Thoracic aorta (tissue), 2 donors: ENCODE measurements at regions not wholly inside any gene's neighbourhood (a gene's known extent, or its start where the extent isn't known, plus 50 kb on each side); places are given as distances from the start of the nearest gene placed in this dataset.

ENCODE experiments used
- ATAC-seq: fragments of 150-250 bp; one replicate; pipeline ENCODE4 v1.8.0; 2017; ENCODE audit warnings: low read depth; ENCODE audit not compliant: insufficient number of reproducible peaks, low FRiP score
- DNase-seq: peaks from one replicate; pipeline ENCODE4 v3.0.0-alpha.2; 2020; ENCODE audit warnings: low spot score
- H3K27ac ChIP-seq, 2 donors: fragments of 200-600 bp; sonication (generic); 1 replicate in 1 of 2; 2 replicates in 1 of 2; pipeline ENCODE4 v1.5.1; 2016; ENCODE audit warnings: mild to moderate bottlenecking in 2 of 2, moderate library complexity in 2 of 2
- H3K27me3 ChIP-seq: fragments of 200-600 bp; sonication (generic); replicated peaks from 2 replicates; pipeline ENCODE4 v1.6.0; 2016; ENCODE audit warnings: mild to moderate bottlenecking; ENCODE audit not compliant: insufficient read depth
- H3K36me3 ChIP-seq: fragments of 200-600 bp; sonication (generic); one replicate; pipeline ENCODE4 v1.5.1; 2016
- H3K4me1 ChIP-seq, 2 donors: fragments of 200-600 bp; sonication (generic); 1 replicate in 1 of 2; 2 replicates in 1 of 2; pipeline versions ENCODE4 v1.5.1 to v1.6.0; 2016; ENCODE audit warnings: low read depth in 2 of 2, mild to moderate bottlenecking in 1 of 2; ENCODE audit not compliant: control insufficient read depth in 1 of 2
- H3K4me3 ChIP-seq: fragments of 200-600 bp; sonication (generic); 2 replicates; pipeline ENCODE4 v1.5.1; 2016; ENCODE audit warnings: mild to moderate bottlenecking
- H3K9me3 ChIP-seq: fragments of 200-600 bp; sonication (generic); 2 replicates; pipeline ENCODE4 v1.5.1; 2016
- TF ChIP-seq, protein P1 (sequence below): fragments of 200-600 bp; sonication (generic); IDR thresholded peaks from one replicate; pipeline ENCODE4 v1.5.1; 2019; ENCODE audit warnings: antibody characterized with exemption

DNA sequence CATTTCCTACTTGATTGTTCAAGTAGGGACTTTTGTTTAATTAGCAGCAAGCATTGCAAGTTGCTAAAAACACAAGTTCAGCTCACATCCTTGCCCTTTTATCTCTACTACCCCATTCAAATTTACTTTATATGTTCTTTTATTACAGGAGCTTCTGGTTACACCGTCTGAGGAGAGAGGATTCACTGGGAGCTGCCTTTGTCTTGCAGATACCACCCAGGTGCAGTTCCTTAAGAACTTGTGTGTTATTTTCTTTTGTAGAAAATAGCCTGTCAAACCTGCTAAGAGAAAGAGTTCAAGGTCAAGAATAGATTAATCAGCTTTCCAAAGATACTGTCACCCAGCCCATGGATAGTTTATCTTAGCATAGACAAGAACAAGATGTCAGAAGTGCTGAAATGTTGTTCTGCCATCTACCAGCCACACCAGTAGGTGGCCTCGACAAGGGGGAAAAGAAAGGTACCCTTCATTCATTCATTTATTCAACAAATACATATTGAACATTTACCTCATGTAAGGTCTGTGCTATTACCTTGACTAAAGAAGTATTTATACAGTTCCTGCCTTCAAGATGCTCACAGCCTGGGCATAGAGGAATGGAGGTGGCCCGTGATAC, 750.3 kb downstream of the MAT2B start:
- DNase-seq: no peak
- Histone ChIP-seq H3K36me3 (no peaks in the 10 kb centered on the region), H3K27me3 (no peaks in the 10 kb centered on the region), H3K4me1 (no peaks in the 10 kb centered on the region), H3K4me3 (no peak overlapping the region), H3K9me3 (no peaks in the 10 kb centered on the region), H3K27ac (no peak overlapping the region)
- TF ChIP-seq, protein P1, sequence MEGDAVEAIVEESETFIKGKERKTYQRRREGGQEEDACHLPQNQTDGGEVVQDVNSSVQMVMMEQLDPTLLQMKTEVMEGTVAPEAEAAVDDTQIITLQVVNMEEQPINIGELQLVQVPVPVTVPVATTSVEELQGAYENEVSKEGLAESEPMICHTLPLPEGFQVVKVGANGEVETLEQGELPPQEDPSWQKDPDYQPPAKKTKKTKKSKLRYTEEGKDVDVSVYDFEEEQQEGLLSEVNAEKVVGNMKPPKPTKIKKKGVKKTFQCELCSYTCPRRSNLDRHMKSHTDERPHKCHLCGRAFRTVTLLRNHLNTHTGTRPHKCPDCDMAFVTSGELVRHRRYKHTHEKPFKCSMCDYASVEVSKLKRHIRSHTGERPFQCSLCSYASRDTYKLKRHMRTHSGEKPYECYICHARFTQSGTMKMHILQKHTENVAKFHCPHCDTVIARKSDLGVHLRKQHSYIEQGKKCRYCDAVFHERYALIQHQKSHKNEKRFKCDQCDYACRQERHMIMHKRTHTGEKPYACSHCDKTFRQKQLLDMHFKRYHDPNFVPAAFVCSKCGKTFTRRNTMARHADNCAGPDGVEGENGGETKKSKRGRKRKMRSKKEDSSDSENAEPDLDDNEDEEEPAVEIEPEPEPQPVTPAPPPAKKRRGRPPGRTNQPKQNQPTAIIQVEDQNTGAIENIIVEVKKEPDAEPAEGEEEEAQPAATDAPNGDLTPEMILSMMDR: no peak
- no peak for ATAC-seq

DNA sequence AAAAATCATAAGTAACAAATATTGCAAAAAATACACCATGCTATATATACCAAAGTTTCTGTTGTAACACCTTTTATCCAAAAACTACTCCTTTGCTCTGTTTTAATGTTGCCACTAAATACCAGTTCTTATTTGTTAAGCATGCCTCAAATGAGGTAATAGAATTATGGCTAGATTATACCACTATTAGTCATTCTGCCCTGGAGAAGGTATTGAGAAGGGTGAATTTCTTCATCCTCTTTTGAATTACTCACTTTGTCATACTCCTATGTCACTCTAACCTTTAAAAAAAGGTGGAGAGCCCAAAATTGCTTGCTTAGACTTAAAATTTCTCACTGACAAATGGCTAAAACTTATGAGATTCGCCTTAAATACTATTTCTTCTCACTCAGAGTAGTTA, 750.9 kb downstream of the MAT2B start:
- no peaks in the 10 kb centered on the region for H3K27me3 ChIP-seq
- H3K27ac ChIP-seq: no peak overlapping the region
- TF ChIP-seq, protein P1: no peak
- ATAC-seq: no peak
- no peak for DNase-seq
- H3K4me3 ChIP-seq: no peak overlapping the region
- H3K4me1 ChIP-seq: no peaks in the 10 kb centered on the region
- H3K9me3 ChIP-seq: no peaks in the 10 kb centered on the region
- no peaks in the 10 kb centered on the region for H3K36me3 ChIP-seq

DNA sequence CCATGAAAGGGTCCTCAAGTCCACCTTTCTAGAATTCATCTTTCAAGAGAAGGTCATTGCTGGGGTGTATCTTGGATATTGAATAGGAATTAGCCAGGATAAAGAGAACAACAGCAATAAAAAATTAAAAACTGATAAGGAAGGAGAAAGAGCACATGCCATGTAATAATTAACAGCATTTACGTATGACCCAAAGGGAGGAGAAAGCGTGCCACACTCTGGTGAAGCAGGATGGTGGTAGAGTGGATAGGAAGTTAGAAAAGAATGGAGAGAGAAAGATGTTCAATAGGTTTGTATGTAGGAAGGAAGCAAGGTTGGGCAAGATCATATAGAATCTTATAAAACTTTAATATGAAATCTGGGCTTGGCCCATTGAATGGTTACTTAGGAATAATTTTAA, 751.5 kb downstream of the MAT2B start:
- no peak for DNase-seq
- Histone ChIP-seq H3K4me1 (no peaks in the 10 kb centered on the region), H3K9me3 (no peaks in the 10 kb centered on the region), H3K36me3 (no peaks in the 10 kb centered on the region), H3K27me3 (no peaks in the 10 kb centered on the region), H3K27ac (no peak overlapping the region), H3K4me3 (no peak overlapping the region)
- no peak for ATAC-seq
- TF ChIP-seq, protein P1: no peak

DNA sequence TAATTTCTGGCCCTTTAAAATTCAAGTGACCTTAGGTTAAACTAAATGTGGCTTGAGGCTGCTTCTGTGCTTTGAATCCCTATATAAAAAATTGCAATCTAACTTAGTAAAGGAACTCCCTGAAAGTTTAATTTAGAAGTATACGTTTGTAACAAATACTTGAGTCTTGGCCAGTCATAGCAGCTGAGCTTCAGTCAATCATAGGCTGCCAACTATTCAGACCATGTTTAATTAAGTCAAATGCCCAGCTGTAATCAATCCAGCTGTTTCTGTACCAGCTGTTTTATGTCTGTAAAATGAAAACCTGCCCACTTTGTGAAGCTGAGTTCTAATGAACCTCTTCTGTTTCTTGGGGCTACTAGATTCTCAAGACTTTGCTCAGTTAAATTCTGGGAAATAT, 760.1 kb downstream of the MAT2B start:
- ATAC-seq (no peak), DNase-seq (no peak)
- H3K27me3 ChIP-seq: no peaks in the 10 kb centered on the region
- no peak overlapping the region for H3K4me3 ChIP-seq
- H3K4me1 ChIP-seq: no peaks in the 10 kb centered on the region
- H3K36me3 ChIP-seq: no peaks in the 10 kb centered on the region
- TF ChIP-seq, protein P1: no peak
- no peak overlapping the region for H3K27ac ChIP-seq
- H3K9me3 ChIP-seq: no peaks in the 10 kb centered on the region

DNA sequence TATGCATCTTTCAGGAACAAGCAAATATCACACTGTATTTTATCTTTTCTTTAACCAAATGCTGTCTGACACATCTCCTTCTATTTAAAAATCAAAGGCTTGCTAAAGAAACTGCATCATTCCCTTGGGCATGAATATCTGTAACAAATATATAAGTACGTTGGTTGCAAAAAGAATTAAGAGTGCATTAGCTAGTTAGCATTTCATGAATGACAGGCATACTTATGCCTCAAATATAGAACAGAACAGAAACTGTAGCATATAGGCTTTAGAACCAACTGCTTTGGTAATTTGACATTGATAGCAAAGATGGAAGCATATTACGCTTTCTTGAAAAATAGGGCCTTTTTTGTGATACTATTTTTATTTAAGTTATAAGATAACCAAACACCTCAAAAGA, 761.2 kb downstream of the MAT2B start:
- TF ChIP-seq, protein P1: no peak

More for the DNA sequence above, 761.2 kb downstream of the MAT2B start:
- Histone ChIP-seq H3K36me3 (no peaks in the 10 kb centered on the region), H3K27ac (no peak overlapping the region), H3K9me3 (no peaks in the 10 kb centered on the region), H3K4me1 (no peaks in the 10 kb centered on the region), H3K4me3 (no peak overlapping the region), H3K27me3 (no peaks in the 10 kb centered on the region)
- ATAC-seq (no peak), DNase-seq (no peak)
